Suprapubic skin (tissue), 4 donors: ENCODE measurements at regions not wholly inside any gene's neighbourhood (a gene's known extent, or its start where the extent isn't known, plus 50 kb on each side); places are given as distances from the start of the nearest gene placed in this dataset.

Experiments
- CTCF ChIP-seq, 2 donors: fragments of 200-600 bp in 1 of 2; fragments of 450-650 bp in 1 of 2; sonication (generic) in 1 of 2; IDR thresholded peaks; one replicate each; pipeline ENCODE4 v1.5.1; 2016 to 2019; ENCODE audit warnings: antibody characterized with exemption in 2 of 2, mild to moderate bottlenecking in 1 of 2, moderate library complexity in 1 of 2
- EP300 ChIP-seq: sonication (generic); formaldehyde crosslinking; IDR thresholded peaks from one replicate; pipeline ENCODE4 v1.6.1; 2017; ENCODE audit warnings: antibody characterized with exemption
- POLR2A ChIP-seq, 2 donors: fragments of 450-650 bp; IDR thresholded peaks; one replicate each; pipeline ENCODE4 v1.6.1; 2017; ENCODE audit warnings: antibody characterized with exemption in 2 of 2, mild to moderate bottlenecking in 2 of 2, moderate library complexity in 2 of 2
- POLR2AphosphoS5 ChIP-seq, 3 donors: sonication (generic); formaldehyde crosslinking; IDR thresholded peaks; one replicate each; pipeline ENCODE4 v1.6.1; 2017; ENCODE audit warnings: antibody characterized with exemption in 3 of 3

- TF ChIP-seq POLR2AphosphoS5 (IDR thresholded peaks at IDR 0.05): no peak
- no peak for TF ChIP-seq CTCF (IDR thresholded peaks at IDR 0.05)
- TF ChIP-seq POLR2A (IDR thresholded peaks at IDR 0.05): no peak
- TF ChIP-seq EP300: no peak
Observed at GRCh38 chr4:15293711-15294110, 134.1 kb upstream of the C1QTNF7 start.
